ENCODE measurements at regions not wholly inside any gene's neighbourhood (a gene's known extent, or its start where the extent isn't known, plus 50 kb on each side); places are given as distances from the start of the nearest gene placed in this dataset.
"Not testable (repeated sequence)": the region's sequence is repeated elsewhere in the genome, so short reads cannot be mapped to it uniquely, and the experiment has no call there.

DNA sequence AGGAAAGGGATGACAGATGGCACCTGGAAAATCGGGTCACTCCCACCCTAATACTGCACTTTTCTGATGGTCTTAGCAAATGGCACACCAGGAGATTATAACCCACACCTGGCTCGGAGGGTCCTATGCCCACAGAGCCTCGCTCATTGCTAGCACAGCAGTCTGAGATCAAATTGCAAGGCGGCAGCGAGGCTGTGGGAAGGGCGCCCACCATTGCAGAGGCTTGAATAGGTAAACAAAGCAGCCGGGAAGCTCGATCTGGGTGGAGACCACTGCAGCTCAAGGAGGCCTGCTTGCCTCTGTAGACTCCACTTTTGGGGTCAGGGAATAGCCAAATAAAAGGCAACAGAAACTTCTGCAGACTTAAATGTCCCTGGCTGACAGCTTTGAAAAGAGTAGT is 622.7 kb upstream of the ZNF804A start:
- not testable (repeated sequence) for TF ChIP-seq EZH2 (IDR thresholded peaks at IDR 0.05); POLR2AphosphoS5 (IDR thresholded peaks at IDR 0.05; ENCODE audit: borderline replicate concordance, low read depth, low read length); FOXP2 (optimal IDR thresholded peaks at IDR 0.05; ENCODE audit: control extremely low read depth, extremely low read length, insufficient read depth)
